ENCODE measurements at regions not wholly inside any gene's neighbourhood (a gene's known extent, or its start where the extent isn't known, plus 50 kb on each side); places are given as distances from the start of the nearest gene placed in this dataset.

DNA sequence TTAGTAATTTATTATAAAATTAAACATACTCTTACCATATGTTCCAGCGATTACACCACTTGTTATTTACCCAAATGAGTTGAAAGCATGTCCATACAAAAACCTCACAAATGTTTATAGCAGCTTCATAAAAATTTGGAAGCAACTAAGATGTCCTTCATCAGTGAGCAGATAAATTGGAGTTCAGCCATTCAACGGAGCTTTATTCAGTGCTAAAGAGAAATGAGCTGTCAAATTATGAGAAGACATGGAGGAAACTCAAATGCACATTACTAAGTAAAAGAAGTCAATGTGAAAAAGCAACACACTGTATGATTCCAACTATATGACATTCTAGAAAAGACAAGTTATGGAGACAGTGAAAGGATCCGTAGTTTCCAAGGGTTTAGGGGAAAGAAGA lies 606.7 kb upstream of the TMPRSS15 start:
- TF ChIP-seq CTCF (IDR thresholded peaks at IDR 0.05), result no peak
- H3K4me3 ChIP-seq (ENCODE audit: low read depth, low read length), result no peak overlapping the region
- H3K79me2 ChIP-seq, result no peaks in the 10 kb centered on the region
- no peak overlapping the region for H3K4me2 ChIP-seq (ENCODE audit: low read length)
- H3K27me3 ChIP-seq (ENCODE audit: control insufficient read depth, insufficient read depth, low read length), result no peaks in the 10 kb centered on the region
- no peak overlapping the region for H3K27ac ChIP-seq
- H2AFZ ChIP-seq, result no peak overlapping the region
- H3K9me3 ChIP-seq (ENCODE audit: control insufficient read depth, low read length), result no peaks in the 10 kb centered on the region
- H3K36me3 ChIP-seq (ENCODE audit: control insufficient read depth, insufficient read depth, low read length), result no peaks in the 10 kb centered on the region
- no peak overlapping the region for H3K9ac ChIP-seq
- H3K4me1 ChIP-seq, result no peaks in the 10 kb centered on the region

- no peaks in the 10 kb centered on the region for H3K27me3 ChIP-seq (ENCODE audit: control insufficient read depth, insufficient read depth, low read length)
- no peak overlapping the region for H3K27ac ChIP-seq
- H3K9ac ChIP-seq, result no peak overlapping the region
- no peaks in the 10 kb centered on the region for H3K4me1 ChIP-seq
- H3K9me3 ChIP-seq (ENCODE audit: control insufficient read depth, low read length), result no peaks in the 10 kb centered on the region
- no peak overlapping the region for H2AFZ ChIP-seq
- TF ChIP-seq CTCF (IDR thresholded peaks at IDR 0.05), result no peak
- H3K36me3 ChIP-seq (ENCODE audit: control insufficient read depth, insufficient read depth, low read length), result no peaks in the 10 kb centered on the region
- H3K79me2 ChIP-seq, result no peaks in the 10 kb centered on the region
- H3K4me2 ChIP-seq (ENCODE audit: low read length), result no peak overlapping the region
- no peak overlapping the region for H3K4me3 ChIP-seq (ENCODE audit: low read depth, low read length)
These were observed 607.4 kb upstream of the TMPRSS15 start for GRCh38 chr21:19010996-19011395.

DNA sequence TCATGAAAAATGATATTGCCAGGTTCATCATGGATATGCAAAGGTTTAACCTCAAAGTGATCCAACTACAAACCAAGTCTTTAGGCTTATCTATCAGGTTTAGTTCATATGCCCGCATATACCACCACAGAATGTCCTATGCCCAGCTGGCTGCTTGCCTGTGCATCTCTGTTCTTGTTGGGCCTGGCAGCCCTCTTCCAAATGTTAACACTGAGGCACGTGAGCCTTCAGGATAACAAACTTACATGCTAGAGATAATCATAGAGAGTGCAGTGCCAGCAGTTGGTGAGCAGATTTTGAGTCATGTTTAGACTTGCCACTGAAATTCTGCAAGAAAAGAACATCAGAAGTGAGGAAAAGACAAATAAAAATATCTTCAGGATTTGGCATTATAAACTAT lies 607.9 kb upstream of the TMPRSS15 start:
- Histone ChIP-seq H3K9ac (no peak overlapping the region), H2AFZ (no peak overlapping the region), H3K27me3 (ENCODE audit: control insufficient read depth, insufficient read depth, low read length) (no peaks in the 10 kb centered on the region), H3K9me3 (ENCODE audit: control insufficient read depth, low read length) (no peaks in the 10 kb centered on the region), H3K4me2 (ENCODE audit: low read length) (no peak overlapping the region), H3K36me3 (ENCODE audit: control insufficient read depth, insufficient read depth, low read length) (no peaks in the 10 kb centered on the region), H3K4me1 (no peaks in the 10 kb centered on the region), H3K79me2 (no peaks in the 10 kb centered on the region), H3K4me3 (ENCODE audit: low read depth, low read length) (no peak overlapping the region), H3K27ac (no peak overlapping the region)
- TF ChIP-seq CTCF (IDR thresholded peaks at IDR 0.05), result no peak

DNA sequence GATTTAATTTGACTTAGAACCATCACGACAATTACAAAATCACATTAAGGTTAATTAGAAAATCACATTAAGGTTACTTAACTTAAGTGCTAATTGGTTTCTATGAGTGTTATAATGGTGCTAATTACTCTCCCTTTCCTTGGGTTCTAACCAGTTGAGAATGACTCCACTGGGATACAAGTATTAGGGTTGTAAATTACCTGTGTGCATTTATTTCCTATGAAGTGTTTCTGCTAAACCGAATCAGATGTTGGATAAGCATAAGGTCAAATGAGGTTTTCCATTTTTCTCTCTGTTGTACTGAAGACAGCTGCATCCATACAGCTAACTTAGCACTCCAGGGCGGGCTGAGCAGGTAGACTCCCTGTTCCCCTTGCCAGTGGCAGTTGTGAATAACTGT lies 610.3 kb upstream of the TMPRSS15 start:
- no peaks in the 10 kb centered on the region for H3K27me3 ChIP-seq (ENCODE audit: control insufficient read depth, insufficient read depth, low read length)
- H3K9me3 ChIP-seq (ENCODE audit: control insufficient read depth, low read length), result no peaks in the 10 kb centered on the region
- H3K4me2 ChIP-seq (ENCODE audit: low read length), result no peak overlapping the region
- H3K36me3 ChIP-seq (ENCODE audit: control insufficient read depth, insufficient read depth, low read length), result no peaks in the 10 kb centered on the region
- H3K4me1 ChIP-seq, result no peaks in the 10 kb centered on the region
- H3K4me3 ChIP-seq (ENCODE audit: low read depth, low read length), result no peak overlapping the region
- no peak overlapping the region for H2AFZ ChIP-seq
- H3K27ac ChIP-seq, result no peak overlapping the region
- H3K9ac ChIP-seq, result no peak overlapping the region
- no peak for TF ChIP-seq CTCF (IDR thresholded peaks at IDR 0.05)
- no peaks in the 10 kb centered on the region for H3K79me2 ChIP-seq

DNA sequence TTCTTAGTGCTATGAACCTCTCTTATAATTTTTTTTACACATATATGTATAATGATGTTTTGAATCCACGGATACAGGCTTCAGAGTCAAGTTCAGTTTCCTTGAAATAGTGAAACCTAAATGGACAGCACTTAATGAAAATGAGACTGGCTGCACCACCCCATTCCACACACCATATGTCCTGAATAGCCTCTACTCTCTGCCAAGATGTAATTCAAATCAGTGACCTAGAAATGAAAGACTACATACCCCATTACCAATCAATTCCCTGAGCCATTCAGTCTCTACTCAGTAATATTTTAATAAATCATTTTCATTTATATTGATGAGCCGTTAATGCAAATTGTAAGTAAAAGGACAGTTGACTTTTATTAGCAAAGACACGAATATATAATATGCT lies 614.9 kb upstream of the TMPRSS15 start:
- Histone ChIP-seq H3K4me2 (ENCODE audit: low read length) (no peak overlapping the region), H3K4me1 (no peaks in the 10 kb centered on the region), H3K36me3 (ENCODE audit: control insufficient read depth, insufficient read depth, low read length) (no peaks in the 10 kb centered on the region), H3K9me3 (ENCODE audit: control insufficient read depth, low read length) (no peaks in the 10 kb centered on the region), H3K4me3 (ENCODE audit: low read depth, low read length) (no peak overlapping the region), H2AFZ (no peak overlapping the region), H3K79me2 (no peaks in the 10 kb centered on the region), H3K9ac (no peak overlapping the region), H3K27ac (no peak overlapping the region), H3K27me3 (ENCODE audit: control insufficient read depth, insufficient read depth, low read length) (no peaks in the 10 kb centered on the region)
- TF ChIP-seq CTCF (IDR thresholded peaks at IDR 0.05), result no peak
